Activated T-helper 2 cell treated with anti-CD3 and anti-CD28 coated beads, Interferon-gamma antibody, Interleukin-2, Interleukin-4, amounts not matched to agents 10 μg/mL and 5 μg/mL and 100 μg/mL, durations not matched to agents 14 hours and 24 hours and 36 hours (primary cell): ENCODE measurements at regions not wholly inside any gene's neighbourhood (a gene's known extent, or its start where the extent isn't known, plus 50 kb on each side); places are given as distances from the start of the nearest gene placed in this dataset.

Experiments used
- DNase-seq: peaks from one replicate; pipeline ENCODE4 v3.0.0; 2021; ENCODE audit warnings: low spot score
- H3K27ac Mint-ChIP-seq: one replicate; pipeline ENCODE4 v1.8.0; 2021; ENCODE audit warnings: mixed read lengths
- H3K27me3 Mint-ChIP-seq: one replicate; pipeline ENCODE4 v1.8.0; 2021; ENCODE audit warnings: low read depth, mixed read lengths
- H3K36me3 Mint-ChIP-seq: one replicate; pipeline ENCODE4 v1.8.0; 2021; ENCODE audit warnings: low read depth, mixed read lengths
- H3K4me1 Mint-ChIP-seq: one replicate; pipeline ENCODE4 v1.8.0; 2021; ENCODE audit warnings: low read depth, mixed read lengths
- H3K4me3 Mint-ChIP-seq: one replicate; pipeline ENCODE4 v1.8.0; 2021; ENCODE audit warnings: low read depth, mild to moderate bottlenecking, moderate library complexity, mixed read lengths
- H3K9me3 Mint-ChIP-seq: one replicate; pipeline ENCODE4 v1.8.0; 2021; ENCODE audit warnings: mixed read lengths
- intact Hi-C: fragments of 100-400 bp; cut with micrococcal nuclease; formaldehyde crosslinking; loops from one replicate; pipeline ENCODE4 v1.15.1; 2023

GRCh38 chr7:155963771-155964195 lies 151.5 kb upstream of the SHH start:
- H3K4me1 Mint-ChIP-seq, result peaks cover 21% of the 10 kb centered on the region
- H3K4me3 Mint-ChIP-seq, result no peak overlapping the region
- H3K9me3 Mint-ChIP-seq, result no peaks in the 10 kb centered on the region
- intact Hi-C loops, result loop anchor here (5.0 kb wide), 1 partner anchor 666 kb away; the partner anchor contains the start of gene INSIG1
- no peak for DNase-seq
- no peaks in the 10 kb centered on the region for H3K36me3 Mint-ChIP-seq
- peaks cover 15% of the 10 kb centered on the region for H3K27me3 Mint-ChIP-seq
- H3K27ac Mint-ChIP-seq, result no peak overlapping the region

DNA sequence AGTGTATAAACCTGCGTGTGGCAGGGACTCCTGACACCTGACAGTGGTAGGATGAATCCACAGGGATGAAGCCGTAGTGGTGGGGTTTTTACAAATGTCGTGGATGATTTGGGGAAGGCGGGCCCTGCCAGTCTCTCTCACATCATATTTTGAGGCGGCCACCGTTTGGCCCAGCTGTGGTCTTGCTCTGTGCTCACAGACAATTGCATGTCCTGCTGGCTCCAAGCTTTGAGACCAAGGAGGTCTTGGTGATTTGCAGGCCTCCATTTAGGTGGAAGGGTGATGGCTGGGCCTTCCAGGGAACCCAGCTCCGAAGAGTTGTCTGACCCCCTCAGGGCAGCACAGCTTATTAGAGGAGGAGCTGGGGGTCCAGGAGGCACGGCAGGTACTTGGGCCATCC lies 151.1 kb upstream of the SHH start:
- Mint-ChIP-seq H3K27ac (no peak overlapping the region), H3K36me3 (no peaks in the 10 kb centered on the region), H3K4me1 (peaks cover 21% of the 10 kb centered on the region), H3K27me3 (peaks cover 15% of the 10 kb centered on the region), H3K4me3 (no peak overlapping the region), H3K9me3 (no peaks in the 10 kb centered on the region)
- intact Hi-C loops, result loop anchor here (5.0 kb wide), 1 partner anchor 666 kb away; the partner anchor contains the start of gene INSIG1
- no peak for DNase-seq

- Mint-ChIP-seq H3K9me3 (no peaks in the 10 kb centered on the region), H3K4me3 (no peak overlapping the region), H3K36me3 (no peaks in the 10 kb centered on the region), H3K27me3 (peaks cover 12% of the 10 kb centered on the region), H3K4me1 (peaks cover 21% of the 10 kb centered on the region), H3K27ac (no peak overlapping the region)
- no peak for DNase-seq
- intact Hi-C loops, result loop anchor here (1.0 to 5.0 kb wide), 2 partner anchors 34 to 666 kb away; partner anchors contain the start of gene INSIG1
Observed at GRCh38 chr7:155962968-155963300, 150.7 kb upstream of the SHH start.

GRCh38 chr7:155962191-155962967 lies 150.1 kb upstream of the SHH start:
- Mint-ChIP-seq H3K27me3 (peaks cover 10% of the 10 kb centered on the region), H3K27ac (peak overlapping the region; percentile 60), H3K4me3 (no peak overlapping the region), H3K4me1 (peaks cover 21% of the 10 kb centered on the region), H3K9me3 (no peaks in the 10 kb centered on the region), H3K36me3 (no peaks in the 10 kb centered on the region)
- intact Hi-C loops, result loop anchor here (1.0 to 5.0 kb wide), 2 partner anchors 35 to 665 kb away; partner anchors contain the start of gene INSIG1
- peak; percentile 19 for DNase-seq

- Mint-ChIP-seq H3K27me3 (peaks cover 10% of the 10 kb centered on the region), H3K4me3 (no peak overlapping the region), H3K36me3 (no peaks in the 10 kb centered on the region), H3K4me1 (peaks cover 21% of the 10 kb centered on the region), H3K9me3 (no peaks in the 10 kb centered on the region), H3K27ac (no peak overlapping the region)
- intact Hi-C loops, result loop anchor here (1.0 to 5.0 kb wide), 2 partner anchors 36 to 664 kb away; partner anchors contain the start of gene INSIG1
- no peak for DNase-seq
Observed at GRCh38 chr7:155961241-155962190, 149.3 kb upstream of the SHH start.

DNA sequence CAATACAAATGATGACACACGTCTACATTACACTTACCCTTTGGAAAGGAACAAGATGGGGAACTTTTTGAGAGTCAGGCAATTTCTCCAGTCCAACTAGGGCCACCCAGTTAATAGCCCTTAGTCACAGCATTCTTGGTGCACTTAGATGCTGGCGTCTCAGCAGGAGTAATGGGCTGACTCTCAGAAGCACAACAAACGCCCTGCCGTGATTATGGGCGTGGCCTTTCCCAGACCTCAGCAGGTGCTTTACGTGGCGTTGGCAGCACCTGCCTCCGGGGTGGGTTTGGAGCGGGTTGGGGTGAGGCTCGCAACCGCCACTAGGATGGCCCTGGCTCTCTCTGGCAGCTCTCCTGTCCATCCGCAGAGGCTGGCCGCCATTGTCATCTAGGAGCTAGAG lies 147.6 kb upstream of the SHH start:
- Mint-ChIP-seq H3K9me3 (no peaks in the 10 kb centered on the region), H3K27me3 (peaks cover 6% of the 10 kb centered on the region), H3K27ac (no peak overlapping the region), H3K4me1 (peaks cover 18% of the 10 kb centered on the region), H3K36me3 (no peaks in the 10 kb centered on the region), H3K4me3 (no peak overlapping the region)
- no peak for DNase-seq
- intact Hi-C loops, result loop anchor here (5.0 kb wide), 1 partner anchor 663 kb away; the partner anchor contains the start of gene INSIG1

- H3K4me1 Mint-ChIP-seq, result peaks cover 3% of the 10 kb centered on the region
- DNase-seq, result no peak
- intact Hi-C loops, result no loop called here
- no peak overlapping the region for H3K4me3 Mint-ChIP-seq
- H3K9me3 Mint-ChIP-seq, result no peaks in the 10 kb centered on the region
- peaks cover 6% of the 10 kb centered on the region for H3K27me3 Mint-ChIP-seq
- H3K36me3 Mint-ChIP-seq, result no peaks in the 10 kb centered on the region
- no peak overlapping the region for H3K27ac Mint-ChIP-seq
Observed at GRCh38 chr7:155956977-155957376, 144.7 kb upstream of the SHH start.

DNA sequence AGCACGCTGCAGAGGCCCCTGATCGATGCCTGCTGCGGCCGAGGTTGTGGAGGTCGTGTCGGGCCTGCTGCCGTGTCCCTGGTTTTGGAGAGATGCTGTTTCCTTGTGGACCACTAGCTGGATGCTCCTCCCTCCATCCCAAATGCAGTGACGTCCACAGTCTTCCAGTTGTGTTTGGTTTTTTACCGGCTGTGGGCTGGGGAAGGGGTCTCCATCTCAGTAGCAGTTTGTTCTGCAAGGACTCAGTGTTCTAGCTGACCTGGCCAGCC lies 143.0 kb upstream of the SHH start:
- no peaks in the 10 kb centered on the region for H3K36me3 Mint-ChIP-seq
- DNase-seq, result no peak
- H3K4me3 Mint-ChIP-seq, result no peak overlapping the region
- intact Hi-C loops, result no loop called here
- H3K9me3 Mint-ChIP-seq, result no peaks in the 10 kb centered on the region
- H3K27ac Mint-ChIP-seq, result no peak overlapping the region
- H3K27me3 Mint-ChIP-seq, result peaks cover under 1% of the 10 kb centered on the region
- no peaks in the 10 kb centered on the region for H3K4me1 Mint-ChIP-seq

GRCh38 chr7:155954550-155955366 lies 142.5 kb upstream of the SHH start:
- H3K4me1 Mint-ChIP-seq, result no peaks in the 10 kb centered on the region
- no peaks in the 10 kb centered on the region for H3K9me3 Mint-ChIP-seq

GRCh38 chr7:155953781-155954549 lies 141.7 kb upstream of the SHH start:
- Mint-ChIP-seq H3K9me3 (no peaks in the 10 kb centered on the region), H3K4me3 (no peak overlapping the region), H3K27me3 (no peaks in the 10 kb centered on the region), H3K36me3 (no peaks in the 10 kb centered on the region), H3K27ac (no peak overlapping the region), H3K4me1 (no peaks in the 10 kb centered on the region)
- intact Hi-C loops, result no loop called here
- DNase-seq, result no peak

More at GRCh38 chr7:155954550-155955366, 142.5 kb upstream of the SHH start:
- no peak overlapping the region for H3K4me3 Mint-ChIP-seq
- intact Hi-C loops, result no loop called here
- H3K36me3 Mint-ChIP-seq, result no peaks in the 10 kb centered on the region
- no peak overlapping the region for H3K27ac Mint-ChIP-seq
- DNase-seq, result no peak
- H3K27me3 Mint-ChIP-seq, result no peaks in the 10 kb centered on the region

DNA sequence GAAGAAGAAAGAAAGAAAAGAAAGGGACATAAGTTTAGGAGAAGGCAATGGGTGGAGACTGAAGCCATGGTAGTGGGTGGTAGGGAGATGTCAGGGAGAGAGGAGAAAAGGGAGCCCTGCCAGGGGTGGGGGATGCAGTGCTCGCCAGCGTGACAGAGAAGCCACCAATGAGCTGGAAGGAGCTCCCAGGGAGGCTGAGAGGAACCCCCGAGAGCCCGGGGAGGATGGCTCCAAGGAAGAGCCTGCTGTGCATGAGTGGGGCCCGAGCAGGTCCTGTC lies 141.2 kb upstream of the SHH start:
- Mint-ChIP-seq H3K4me1 (no peaks in the 10 kb centered on the region), H3K27me3 (peaks cover 2% of the 10 kb centered on the region), H3K36me3 (no peaks in the 10 kb centered on the region), H3K27ac (no peak overlapping the region), H3K4me3 (no peak overlapping the region), H3K9me3 (no peaks in the 10 kb centered on the region)
- no peak for DNase-seq
- intact Hi-C loops, result no loop called here

DNA sequence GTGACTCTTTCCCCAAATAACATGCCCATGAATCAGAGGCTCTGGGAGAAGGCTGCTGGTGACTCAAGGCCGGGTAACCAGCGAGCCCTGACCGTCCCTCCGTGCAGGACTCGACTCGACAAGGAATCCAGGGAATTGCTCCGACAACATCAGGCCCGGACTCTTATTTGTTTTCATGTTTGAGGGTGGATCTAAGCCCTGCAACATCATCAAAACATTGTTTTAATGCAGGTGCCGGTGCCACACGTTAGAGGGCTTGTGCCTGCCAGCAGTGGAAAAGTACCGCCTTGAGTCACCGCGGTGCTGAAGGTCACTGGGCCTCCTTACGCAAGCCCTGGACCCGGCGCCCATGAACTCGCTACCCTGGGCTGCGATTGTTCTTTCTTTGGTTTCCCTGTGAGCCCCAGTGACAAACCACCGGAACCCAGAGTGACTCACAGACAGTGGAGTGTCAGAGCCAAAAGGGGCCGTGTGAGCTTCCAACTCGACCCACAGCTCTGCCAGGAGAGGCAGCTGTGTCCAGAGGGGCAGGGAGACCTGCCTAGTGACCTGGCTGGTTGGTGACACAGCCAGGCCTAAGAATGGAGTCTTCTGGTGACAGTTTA lies 139.4 kb upstream of the SHH start:
- H3K36me3 Mint-ChIP-seq, result no peaks in the 10 kb centered on the region
- intact Hi-C loops, result no loop called here
- H3K4me1 Mint-ChIP-seq, result no peaks in the 10 kb centered on the region
- peaks cover 4% of the 10 kb centered on the region for H3K27me3 Mint-ChIP-seq
- no peak overlapping the region for H3K27ac Mint-ChIP-seq
- no peak overlapping the region for H3K4me3 Mint-ChIP-seq
- no peaks in the 10 kb centered on the region for H3K9me3 Mint-ChIP-seq
- DNase-seq, result no peak
